ENCODE measurements at regions not wholly inside any gene's neighbourhood (a gene's known extent, or its start where the extent isn't known, plus 50 kb on each side); places are given as distances from the start of the nearest gene placed in this dataset.

- no peak for TF ChIP-seq POLR2A (IDR thresholded peaks at IDR 0.05)
- TF ChIP-seq, protein P1, sequence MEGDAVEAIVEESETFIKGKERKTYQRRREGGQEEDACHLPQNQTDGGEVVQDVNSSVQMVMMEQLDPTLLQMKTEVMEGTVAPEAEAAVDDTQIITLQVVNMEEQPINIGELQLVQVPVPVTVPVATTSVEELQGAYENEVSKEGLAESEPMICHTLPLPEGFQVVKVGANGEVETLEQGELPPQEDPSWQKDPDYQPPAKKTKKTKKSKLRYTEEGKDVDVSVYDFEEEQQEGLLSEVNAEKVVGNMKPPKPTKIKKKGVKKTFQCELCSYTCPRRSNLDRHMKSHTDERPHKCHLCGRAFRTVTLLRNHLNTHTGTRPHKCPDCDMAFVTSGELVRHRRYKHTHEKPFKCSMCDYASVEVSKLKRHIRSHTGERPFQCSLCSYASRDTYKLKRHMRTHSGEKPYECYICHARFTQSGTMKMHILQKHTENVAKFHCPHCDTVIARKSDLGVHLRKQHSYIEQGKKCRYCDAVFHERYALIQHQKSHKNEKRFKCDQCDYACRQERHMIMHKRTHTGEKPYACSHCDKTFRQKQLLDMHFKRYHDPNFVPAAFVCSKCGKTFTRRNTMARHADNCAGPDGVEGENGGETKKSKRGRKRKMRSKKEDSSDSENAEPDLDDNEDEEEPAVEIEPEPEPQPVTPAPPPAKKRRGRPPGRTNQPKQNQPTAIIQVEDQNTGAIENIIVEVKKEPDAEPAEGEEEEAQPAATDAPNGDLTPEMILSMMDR (IDR thresholded peaks at IDR 0.05) = no peak
These were observed 497.5 kb downstream of the BCOR start for GRCh38 chrX:39600222-39600621.
